ENCODE measurements at regions not wholly inside any gene's neighbourhood (a gene's known extent, or its start where the extent isn't known, plus 50 kb on each side); places are given as distances from the start of the nearest gene placed in this dataset.
"Not testable (repeated sequence)": the region's sequence is repeated elsewhere in the genome, so short reads cannot be mapped to it uniquely, and the experiment has no call there.

GRCh38 chr18:76627444-76627843 lies 132.4 kb upstream of the ZNF516 start:
- no peak for DNase-seq

GRCh38 chr18:76626991-76627390 lies 131.9 kb upstream of the ZNF516 start:
- DNase-seq, result no peak

GRCh38 chr18:76622651-76623050 lies 127.6 kb upstream of the ZNF516 start:
- DNase-seq, result no peak

GRCh38 chr18:76621782-76622495 lies 126.9 kb upstream of the ZNF516 start:
- peak; percentile 52 to 60 for DNase-seq

- DNase-seq, result peak; percentile 29 to 47
Measured at GRCh38 chr18:76621226-76621625, 126.2 kb upstream of the ZNF516 start.

GRCh38 chr18:76620321-76621170 lies 125.5 kb upstream of the ZNF516 start:
- DNase-seq, result peak in 1 of 2 experiments; percentile 47

GRCh38 chr18:76619621-76620315 lies 124.7 kb upstream of the ZNF516 start:
- no peak for DNase-seq

GRCh38 chr18:76619261-76619620 lies 124.2 kb upstream of the ZNF516 start:
- no peak for DNase-seq

- DNase-seq, result no peak
Measured at GRCh38 chr18:76618721-76619120, 123.7 kb upstream of the ZNF516 start.

- no peak for DNase-seq
Measured at GRCh38 chr18:76616373-76616772, 121.3 kb upstream of the ZNF516 start.

GRCh38 chr18:76615065-76615733 lies 120.2 kb upstream of the ZNF516 start:
- DNase-seq, result no peak

- DNase-seq, result no peak
Measured at GRCh38 chr18:76613755-76614120, 118.7 kb upstream of the ZNF516 start.

GRCh38 chr18:76613053-76613754 lies 118.2 kb upstream of the ZNF516 start:
- no peak for DNase-seq

GRCh38 chr18:76611750-76612045 lies 116.7 kb upstream of the ZNF516 start:
- DNase-seq, result not testable (repeated sequence)

- no peak for DNase-seq
Measured at GRCh38 chr18:76610933-76611749, 116.1 kb upstream of the ZNF516 start.

GRCh38 chr18:76610012-76610411 lies 115.0 kb upstream of the ZNF516 start:
- DNase-seq, result no peak

- DNase-seq, result no peak
Measured at GRCh38 chr18:76605341-76605929, 110.4 kb upstream of the ZNF516 start.

GRCh38 chr18:76604935-76605240 lies 109.8 kb upstream of the ZNF516 start:
- DNase-seq, result no peak

GRCh38 chr18:76604108-76604934 lies 109.3 kb upstream of the ZNF516 start:
- DNase-seq, result no peak

GRCh38 chr18:76602191-76602590 lies 107.1 kb upstream of the ZNF516 start:
- DNase-seq, result no peak

GRCh38 chr18:76600076-76600475 lies 105.0 kb upstream of the ZNF516 start:
- not testable (repeated sequence) for DNase-seq

All from NCI-H1930 (cell line).